DMS 273 treated with DMSO at 0.1 percent for 48 hours (cell line): ENCODE measurements at regions not wholly inside any gene's neighbourhood (a gene's known extent, or its start where the extent isn't known, plus 50 kb on each side); places are given as distances from the start of the nearest gene placed in this dataset.

Experiments
- DNase-seq: peaks from one replicate; lab custom pipeline; 2025; lab: John Stamatoyannopoulos, UW

- DNase-seq: no peak
Observed at GRCh38 chr1:30286988-30287839, 436.2 kb downstream of the MATN1 start.

- DNase-seq: no peak
Observed at GRCh38 chr1:30286241-30286987, 437.0 kb downstream of the MATN1 start.

- DNase-seq: no peak
Observed at GRCh38 chr1:30285501-30285932, 437.9 kb downstream of the MATN1 start.

- DNase-seq: no peak
Observed at GRCh38 chr1:30284728-30285475, 438.5 kb downstream of the MATN1 start.

GRCh38 chr1:30284226-30284625 lies 439.2 kb downstream of the MATN1 start:
- no peak for DNase-seq

GRCh38 chr1:30283199-30283962 lies 440.0 kb downstream of the MATN1 start:
- DNase-seq: no peak

GRCh38 chr1:30280572-30280971 lies 442.8 kb downstream of the MATN1 start:
- DNase-seq: no peak

GRCh38 chr1:30277911-30278310 lies 445.5 kb downstream of the MATN1 start:
- no peak for DNase-seq

GRCh38 chr1:30277415-30277814 lies 446.0 kb downstream of the MATN1 start:
- no peak for DNase-seq

GRCh38 chr1:30275926-30276764 lies 447.2 kb downstream of the MATN1 start:
- DNase-seq: no peak

- DNase-seq: no peak
Observed at GRCh38 chr1:30274976-30275621, 448.3 kb downstream of the MATN1 start.

- DNase-seq: no peak
Observed at GRCh38 chr1:30274173-30274970, 449.0 kb downstream of the MATN1 start.

- no peak for DNase-seq
Observed at GRCh38 chr1:30273456-30273855, 449.9 kb downstream of the MATN1 start.

GRCh38 chr1:30273021-30273325 lies 450.4 kb downstream of the MATN1 start:
- no peak for DNase-seq

- no peak for DNase-seq
Observed at GRCh38 chr1:30272277-30273020, 450.9 kb downstream of the MATN1 start.

GRCh38 chr1:30271401-30272276 lies 451.7 kb downstream of the MATN1 start:
- no peak for DNase-seq

GRCh38 chr1:30270461-30270860 lies 452.9 kb downstream of the MATN1 start:
- no peak for DNase-seq
